ENCODE measurements at regions not wholly inside any gene's neighbourhood (a gene's known extent, or its start where the extent isn't known, plus 50 kb on each side); places are given as distances from the start of the nearest gene placed in this dataset.
"Not testable (repeated sequence)": the region's sequence is repeated elsewhere in the genome, so short reads cannot be mapped to it uniquely, and the experiment has no call there.

- no peaks in the 10 kb centered on the region for H3K27me3 Mint-ChIP-seq
- peaks cover 6% of the 10 kb centered on the region for H3K9me3 Mint-ChIP-seq
- H3K4me3 Mint-ChIP-seq: no peak overlapping the region
- no peaks in the 10 kb centered on the region for H3K36me3 Mint-ChIP-seq
- no peaks in the 10 kb centered on the region for H3K4me1 Mint-ChIP-seq
- H3K27ac Mint-ChIP-seq: no peak overlapping the region
These were observed 486.1 kb upstream of the LRRC7 start for GRCh38 chr1:69081668-69082067.

GRCh38 chr1:69082312-69082711 is 485.4 kb upstream of the LRRC7 start:
- no peaks in the 10 kb centered on the region for H3K36me3 Mint-ChIP-seq
- H3K9me3 Mint-ChIP-seq: peaks cover 6% of the 10 kb centered on the region
- no peak overlapping the region for H3K27ac Mint-ChIP-seq
- H3K27me3 Mint-ChIP-seq: no peaks in the 10 kb centered on the region
- no peak overlapping the region for H3K4me3 Mint-ChIP-seq
- no peaks in the 10 kb centered on the region for H3K4me1 Mint-ChIP-seq

- H3K36me3 Mint-ChIP-seq: no peaks in the 10 kb centered on the region
- H3K9me3 Mint-ChIP-seq: peaks cover 7% of the 10 kb centered on the region
- H3K27me3 Mint-ChIP-seq: no peaks in the 10 kb centered on the region
- H3K4me3 Mint-ChIP-seq: no peak overlapping the region
- no peak overlapping the region for H3K27ac Mint-ChIP-seq
- H3K4me1 Mint-ChIP-seq: no peaks in the 10 kb centered on the region
These were observed 481.6 kb upstream of the LRRC7 start for GRCh38 chr1:69086148-69086547.

- H3K27ac Mint-ChIP-seq: no peak overlapping the region
- H3K27me3 Mint-ChIP-seq: no peaks in the 10 kb centered on the region
- H3K9me3 Mint-ChIP-seq: peaks cover 12% of the 10 kb centered on the region
- H3K36me3 Mint-ChIP-seq: peaks cover 1% of the 10 kb centered on the region
- H3K4me3 Mint-ChIP-seq: no peak overlapping the region
- no peaks in the 10 kb centered on the region for H3K4me1 Mint-ChIP-seq
These were observed 479.2 kb upstream of the LRRC7 start for GRCh38 chr1:69088571-69088970.

- no peaks in the 10 kb centered on the region for H3K4me1 Mint-ChIP-seq
- peaks cover 1% of the 10 kb centered on the region for H3K36me3 Mint-ChIP-seq
- H3K9me3 Mint-ChIP-seq: peaks cover 17% of the 10 kb centered on the region
- H3K4me3 Mint-ChIP-seq: no peak overlapping the region
- no peak overlapping the region for H3K27ac Mint-ChIP-seq
- H3K27me3 Mint-ChIP-seq: no peaks in the 10 kb centered on the region
These were observed 477.6 kb upstream of the LRRC7 start for GRCh38 chr1:69090170-69090569.

GRCh38 chr1:69090752-69091151 is 477.0 kb upstream of the LRRC7 start:
- Mint-ChIP-seq H3K36me3 (peaks cover 1% of the 10 kb centered on the region), H3K9me3 (peaks cover 20% of the 10 kb centered on the region), H3K4me3 (no peak overlapping the region), H3K27ac (no peak overlapping the region), H3K27me3 (no peaks in the 10 kb centered on the region), H3K4me1 (no peaks in the 10 kb centered on the region)

GRCh38 chr1:69102058-69102457 is 465.7 kb upstream of the LRRC7 start:
- H3K9me3 Mint-ChIP-seq, H3K36me3 Mint-ChIP-seq, H3K27me3 Mint-ChIP-seq, H3K4me3 Mint-ChIP-seq, H3K4me1 Mint-ChIP-seq, H3K27ac Mint-ChIP-seq: not testable (repeated sequence)

- Mint-ChIP-seq H3K4me3 (no peak overlapping the region), H3K4me1 (no peaks in the 10 kb centered on the region), H3K27ac (no peak overlapping the region), H3K9me3 (peaks cover 5% of the 10 kb centered on the region), H3K27me3 (no peaks in the 10 kb centered on the region), H3K36me3 (no peaks in the 10 kb centered on the region)
These were observed 464.5 kb upstream of the LRRC7 start for GRCh38 chr1:69103213-69103612.

GRCh38 chr1:69103705-69104385 is 463.9 kb upstream of the LRRC7 start:
- H3K36me3 Mint-ChIP-seq: no peaks in the 10 kb centered on the region
- no peak overlapping the region for H3K4me3 Mint-ChIP-seq
- H3K9me3 Mint-ChIP-seq: peaks cover 5% of the 10 kb centered on the region
- no peak overlapping the region for H3K27ac Mint-ChIP-seq
- no peaks in the 10 kb centered on the region for H3K4me1 Mint-ChIP-seq
- no peaks in the 10 kb centered on the region for H3K27me3 Mint-ChIP-seq

- H3K4me1 Mint-ChIP-seq: no peaks in the 10 kb centered on the region
- no peak overlapping the region for H3K4me3 Mint-ChIP-seq
- H3K27me3 Mint-ChIP-seq: no peaks in the 10 kb centered on the region
- no peak overlapping the region for H3K27ac Mint-ChIP-seq
- peaks cover 5% of the 10 kb centered on the region for H3K9me3 Mint-ChIP-seq
- no peaks in the 10 kb centered on the region for H3K36me3 Mint-ChIP-seq
These were observed 462.8 kb upstream of the LRRC7 start for GRCh38 chr1:69104894-69105293.

- H3K27me3 Mint-ChIP-seq: no peaks in the 10 kb centered on the region
- H3K4me3 Mint-ChIP-seq: no peak overlapping the region
- no peak overlapping the region for H3K27ac Mint-ChIP-seq
- no peaks in the 10 kb centered on the region for H3K36me3 Mint-ChIP-seq
- H3K9me3 Mint-ChIP-seq: peaks cover 5% of the 10 kb centered on the region
- H3K4me1 Mint-ChIP-seq: no peaks in the 10 kb centered on the region
These were observed 458.4 kb upstream of the LRRC7 start for GRCh38 chr1:69109277-69109676.

GRCh38 chr1:69110851-69111250 is 456.9 kb upstream of the LRRC7 start:
- no peaks in the 10 kb centered on the region for H3K4me1 Mint-ChIP-seq
- no peak overlapping the region for H3K4me3 Mint-ChIP-seq
- peaks cover 5% of the 10 kb centered on the region for H3K9me3 Mint-ChIP-seq
- no peaks in the 10 kb centered on the region for H3K27me3 Mint-ChIP-seq
- H3K36me3 Mint-ChIP-seq: no peaks in the 10 kb centered on the region
- H3K27ac Mint-ChIP-seq: no peak overlapping the region

GRCh38 chr1:69120126-69120741 is 447.5 kb upstream of the LRRC7 start:
- H3K9me3 Mint-ChIP-seq: peaks cover 11% of the 10 kb centered on the region
- H3K27ac Mint-ChIP-seq, H3K36me3 Mint-ChIP-seq, H3K4me1 Mint-ChIP-seq, H3K27me3 Mint-ChIP-seq, H3K4me3 Mint-ChIP-seq: not testable (repeated sequence)

- Mint-ChIP-seq H3K4me1 (no peaks in the 10 kb centered on the region), H3K36me3 (no peaks in the 10 kb centered on the region), H3K27ac (no peak overlapping the region), H3K27me3 (no peaks in the 10 kb centered on the region), H3K4me3 (no peak overlapping the region), H3K9me3 (peaks cover 14% of the 10 kb centered on the region)
These were observed 446.9 kb upstream of the LRRC7 start for GRCh38 chr1:69120817-69121216.

GRCh38 chr1:69121723-69122122 is 446.0 kb upstream of the LRRC7 start:
- H3K36me3 Mint-ChIP-seq: no peaks in the 10 kb centered on the region
- no peak overlapping the region for H3K27ac Mint-ChIP-seq
- H3K27me3 Mint-ChIP-seq: no peaks in the 10 kb centered on the region
- no peaks in the 10 kb centered on the region for H3K4me1 Mint-ChIP-seq
- H3K4me3 Mint-ChIP-seq: no peak overlapping the region
- peaks cover 14% of the 10 kb centered on the region for H3K9me3 Mint-ChIP-seq

- Mint-ChIP-seq H3K36me3 (no peaks in the 10 kb centered on the region), H3K4me3 (no peak overlapping the region), H3K4me1 (no peaks in the 10 kb centered on the region), H3K27ac (no peak overlapping the region), H3K27me3 (no peaks in the 10 kb centered on the region), H3K9me3 (peaks cover 14% of the 10 kb centered on the region)
These were observed 445.3 kb upstream of the LRRC7 start for GRCh38 chr1:69122373-69122772.

GRCh38 chr1:69123486-69123885 is 444.2 kb upstream of the LRRC7 start:
- H3K4me3 Mint-ChIP-seq: no peak overlapping the region
- peaks cover 14% of the 10 kb centered on the region for H3K9me3 Mint-ChIP-seq

More at GRCh38 chr1:69123486-69123885, 444.2 kb upstream of the LRRC7 start:
- Mint-ChIP-seq H3K4me1 (no peaks in the 10 kb centered on the region), H3K36me3 (no peaks in the 10 kb centered on the region), H3K27ac (no peak overlapping the region), H3K27me3 (no peaks in the 10 kb centered on the region)

All from activated naive CD4-positive, alpha-beta T cell treated with anti-CD3 and anti-CD28 coated beads, Interleukin-2, amount 50 U/mL, for 24 hours (primary cell).